OCI-LY7 (cell line): ENCODE measurements at regions not wholly inside any gene's neighbourhood (a gene's known extent, or its start where the extent isn't known, plus 50 kb on each side); places are given as distances from the start of the nearest gene placed in this dataset.

Experiments
- BruUV-seq: library from RNA; stranded (reverse); fragments of 400-500 nt; replicated peaks from 2 replicates; lab custom pipeline; 2021; lab: Mats Ljungman, UMichigan
- CTCF ChIA-PET: fragments of 300-600 bp; sonication (Branson Sonifier 250); formaldehyde crosslinking; loops from one replicate; lab custom pipeline; 2022; ENCODE audit warnings: antibody characterized with exemption; ENCODE audit not compliant: unreplicated experiment; lab: Charles Lee
- POLR2A ChIA-PET: fragments of 300-600 bp; sonication (Branson Sonifier 250); formaldehyde crosslinking; loops from one replicate; lab custom pipeline; 2022; ENCODE audit warnings: antibody characterized with exemption; lab: Charles Lee
- DNase-seq: peaks from one replicate; pipeline ENCODE4 v3.0.0-alpha.2; 2015; ENCODE audit warnings: low spot score
- H2AFZ ChIP-seq: fragments of 200-600 bp; sonication (generic), shearing (Covaris generic); 2 replicates; pipeline ENCODE4 v1.6.1; 2014; ENCODE audit warnings: mild to moderate bottlenecking, antibody characterized with exemption, low read length, moderate library complexity
- H3K27ac ChIP-seq: fragments of 200-600 bp; sonication (generic); 2 replicates; pipeline ENCODE4 v1.5.1; 2014; ENCODE audit warnings: mixed run types, low read depth, mild to moderate bottlenecking, moderate library complexity, low read length, inconsistent platforms; ENCODE audit not compliant: poor library complexity, severe bottlenecking
- H3K36me3 ChIP-seq: fragments of 200-600 bp; sonication (generic); 2 replicates; pipeline ENCODE4 v1.6.1; 2014; ENCODE audit warnings: mild to moderate bottlenecking, antibody characterized with exemption, low read length, moderate library complexity, mixed read lengths; ENCODE audit not compliant: insufficient read depth
- H3K4me1 ChIP-seq: fragments of 200-600 bp; sonication (generic); 2 replicates; pipeline ENCODE4 v1.5.1; 2014; ENCODE audit warnings: mild to moderate bottlenecking, low read length; ENCODE audit not compliant: insufficient read depth, poor library complexity, severe bottlenecking
- H3K4me2 ChIP-seq: fragments of 200-600 bp; sonication (generic); 2 replicates; pipeline ENCODE4 v1.6.1; 2014; ENCODE audit warnings: mild to moderate bottlenecking, low read length
- H3K4me3 ChIP-seq: fragments of 200-600 bp; sonication (generic); 2 replicates; pipeline ENCODE4 v1.5.1; 2014; ENCODE audit warnings: mild to moderate bottlenecking, low read depth, low read length; ENCODE audit not compliant: poor library complexity, severe bottlenecking
- H3K79me2 ChIP-seq: fragments of 200-600 bp; sonication (generic); 2 replicates; pipeline ENCODE4 v1.6.1; 2016; ENCODE audit warnings: low read depth, mild to moderate bottlenecking, low read length, moderate library complexity, mixed read lengths; ENCODE audit not compliant: insufficient read depth
- H3K9me2 ChIP-seq: fragments of 200-600 bp; sonication (generic); 2 replicates; pipeline ENCODE4 v1.6.1; 2016; ENCODE audit warnings: mild to moderate bottlenecking, low read length, mixed read lengths; ENCODE audit not compliant: insufficient read depth
- H3K9me3 ChIP-seq: fragments of 200-600 bp; sonication (generic); 2 replicates; pipeline ENCODE4 v1.6.1; 2014; ENCODE audit warnings: mild to moderate bottlenecking, mixed run types, low read length, mixed read lengths
- H4K20me1 ChIP-seq: fragments of 200-600 bp; sonication (generic); 2 replicates; pipeline ENCODE4 v1.6.1; 2014; ENCODE audit warnings: mild to moderate bottlenecking, antibody characterized with exemption, low read length, moderate library complexity, mixed read lengths; ENCODE audit not compliant: insufficient read depth
- EZH2phosphoT487 ChIP-seq: fragments of 200-600 bp; sonication (generic); IDR thresholded peaks from 2 replicates; pipeline ENCODE4 v1.6.1; 2018; ENCODE audit warnings: low read depth, borderline replicate concordance, mild to moderate bottlenecking, mixed run types, antibody characterized with exemption, low read length, moderate library complexity, mixed read lengths
- intact Hi-C: fragments of 100-400 bp; cut with micrococcal nuclease; formaldehyde crosslinking; loops from one replicate; pipeline ENCODE4 v1.10.0; 2022; ENCODE audit not compliant: unreplicated experiment
- TF ChIP-seq, protein P1 (sequence below): fragments of 200-600 bp; sonication (generic); conservative IDR thresholded peaks from 2 replicates; pipeline ENCODE4 v1.5.1; 2014; ENCODE audit warnings: mild to moderate bottlenecking, antibody characterized with exemption, low read length, moderate library complexity, mixed read lengths

DNA sequence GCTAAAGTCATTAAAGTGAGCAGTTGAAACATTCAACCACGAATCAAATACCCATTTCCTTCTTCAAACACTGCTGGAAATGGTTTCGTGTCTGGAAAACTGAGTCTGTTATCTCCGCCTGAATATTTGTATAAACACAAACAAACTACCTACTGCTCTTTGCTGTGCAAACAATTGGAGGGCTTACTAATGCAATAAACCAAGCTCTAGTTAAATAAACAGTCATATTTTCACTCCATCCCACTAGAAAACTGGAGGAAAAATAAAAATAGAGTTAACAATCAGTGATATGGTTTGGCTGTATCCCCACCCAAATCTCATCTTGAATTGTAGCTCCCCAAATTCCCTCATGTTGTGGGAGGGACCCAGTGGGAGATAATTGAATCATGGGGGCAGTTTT lies 397.6 kb downstream of the RASEF start:
- H3K79me2 ChIP-seq: no peaks in the 10 kb centered on the region
- intact Hi-C loops: no loop called here

DNA sequence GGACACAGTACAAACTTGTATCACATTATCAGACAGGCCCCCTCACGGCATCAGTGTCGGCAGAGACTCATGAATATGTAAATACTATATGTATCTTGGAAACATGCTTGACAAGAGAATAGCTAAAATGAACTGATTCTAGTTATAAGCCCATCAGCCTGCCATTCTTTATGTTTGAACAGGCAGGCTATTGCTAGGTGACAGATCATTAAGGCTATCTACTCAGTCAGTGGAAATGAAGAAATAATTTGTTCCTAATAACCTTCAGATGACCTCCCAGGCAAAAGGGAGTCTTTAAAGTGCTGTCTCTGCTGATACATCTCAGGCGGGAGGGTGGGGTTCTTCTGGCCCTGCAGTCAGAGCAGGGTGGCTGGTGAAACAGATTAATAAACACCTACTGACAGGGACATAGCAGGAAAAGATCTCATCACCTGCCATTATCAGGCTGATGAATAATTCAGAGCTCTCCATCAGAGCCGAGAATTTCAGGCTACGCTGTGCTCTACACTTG lies 394.2 kb downstream of the RASEF start:
- Histone ChIP-seq H3K4me3 (no peak overlapping the region), H3K4me2 (no peak overlapping the region), H3K79me2 (no peaks in the 10 kb centered on the region), H3K27ac (no peak overlapping the region), H3K9me3 (no peaks in the 10 kb centered on the region), H4K20me1 (no peaks in the 10 kb centered on the region), H3K4me1 (no peaks in the 10 kb centered on the region), H2AFZ (no peak overlapping the region), H3K9me2 (no peaks in the 10 kb centered on the region), H3K36me3 (no peaks in the 10 kb centered on the region)
- intact Hi-C loops: no loop called here
- BruUV-seq: no TSS peak
- ChIA-PET POLR2A (interaction anchor here (0.6 kb wide), 1 partner anchor 802 kb away, joined by 3 read pairs; no protein-coding TSS in a partner anchor), CTCF (no interaction called here)
- TF ChIP-seq EZH2phosphoT487: no peak
- TF ChIP-seq, protein P1, sequence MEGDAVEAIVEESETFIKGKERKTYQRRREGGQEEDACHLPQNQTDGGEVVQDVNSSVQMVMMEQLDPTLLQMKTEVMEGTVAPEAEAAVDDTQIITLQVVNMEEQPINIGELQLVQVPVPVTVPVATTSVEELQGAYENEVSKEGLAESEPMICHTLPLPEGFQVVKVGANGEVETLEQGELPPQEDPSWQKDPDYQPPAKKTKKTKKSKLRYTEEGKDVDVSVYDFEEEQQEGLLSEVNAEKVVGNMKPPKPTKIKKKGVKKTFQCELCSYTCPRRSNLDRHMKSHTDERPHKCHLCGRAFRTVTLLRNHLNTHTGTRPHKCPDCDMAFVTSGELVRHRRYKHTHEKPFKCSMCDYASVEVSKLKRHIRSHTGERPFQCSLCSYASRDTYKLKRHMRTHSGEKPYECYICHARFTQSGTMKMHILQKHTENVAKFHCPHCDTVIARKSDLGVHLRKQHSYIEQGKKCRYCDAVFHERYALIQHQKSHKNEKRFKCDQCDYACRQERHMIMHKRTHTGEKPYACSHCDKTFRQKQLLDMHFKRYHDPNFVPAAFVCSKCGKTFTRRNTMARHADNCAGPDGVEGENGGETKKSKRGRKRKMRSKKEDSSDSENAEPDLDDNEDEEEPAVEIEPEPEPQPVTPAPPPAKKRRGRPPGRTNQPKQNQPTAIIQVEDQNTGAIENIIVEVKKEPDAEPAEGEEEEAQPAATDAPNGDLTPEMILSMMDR: no peak
- no peak for DNase-seq

More for the DNA sequence above, 397.6 kb downstream of the RASEF start:
- no peak overlapping the region for H3K4me2 ChIP-seq
- ChIA-PET POLR2A (interaction anchor here (0.5 kb wide), 1 partner anchor 23 kb away, joined by 3 read pairs; no protein-coding TSS in a partner anchor), CTCF (no interaction called here)
- H2AFZ ChIP-seq: no peak overlapping the region
- no peaks in the 10 kb centered on the region for H3K9me2 ChIP-seq
- no peak overlapping the region for H3K27ac ChIP-seq
- H3K4me1 ChIP-seq: no peaks in the 10 kb centered on the region
- no peaks in the 10 kb centered on the region for H3K9me3 ChIP-seq
- no peak for TF ChIP-seq EZH2phosphoT487
- TF ChIP-seq, protein P1: no peak
- no peaks in the 10 kb centered on the region for H3K36me3 ChIP-seq
- H3K4me3 ChIP-seq: no peak overlapping the region
- DNase-seq: no peak
- no peaks in the 10 kb centered on the region for H4K20me1 ChIP-seq
- BruUV-seq: no TSS peak

GRCh38 chr9:82670000-82670399 lies 392.9 kb downstream of the RASEF start:
- Histone ChIP-seq H3K4me2 (no peak overlapping the region), H4K20me1 (no peaks in the 10 kb centered on the region), H3K9me3 (no peaks in the 10 kb centered on the region), H3K36me3 (no peaks in the 10 kb centered on the region), H3K27ac (no peak overlapping the region), H3K4me3 (no peak overlapping the region), H3K79me2 (no peaks in the 10 kb centered on the region), H3K4me1 (no peaks in the 10 kb centered on the region), H2AFZ (no peak overlapping the region), H3K9me2 (no peaks in the 10 kb centered on the region)
- CTCF ChIA-PET: no interaction called here
- intact Hi-C loops: no loop called here
- no peak for DNase-seq
- TF ChIP-seq EZH2phosphoT487: no peak
- TF ChIP-seq, protein P1: no peak
- BruUV-seq: no TSS peak
- POLR2A ChIA-PET: no interaction called here
